Testis (tissue), 2 donors: ENCODE measurements at regions not wholly inside any gene's neighbourhood (a gene's known extent, or its start where the extent isn't known, plus 50 kb on each side); places are given as distances from the start of the nearest gene placed in this dataset.

Experiments
- DNase-seq: peaks from one replicate; pipeline ENCODE4 v3.0.0-alpha.2; 2019
- H3K27ac ChIP-seq, 2 donors: fragments of 200-600 bp; sonication (generic); one replicate each; pipeline ENCODE4 v1.5.1; 2019
- H3K27me3 ChIP-seq: fragments of 200-600 bp; sonication (generic); one replicate; pipeline ENCODE4 v1.5.1; 2019
- H3K36me3 ChIP-seq: fragments of 200-600 bp; sonication (generic); one replicate; pipeline ENCODE4 v1.5.1; 2017; ENCODE audit warnings: low read depth; ENCODE audit errors: missing control alignments
- H3K4me1 ChIP-seq: fragments of 200-600 bp; sonication (generic); one replicate; pipeline ENCODE4 v1.5.1; 2019
- H3K4me3 ChIP-seq, 2 donors: fragments of 200-600 bp; sonication (generic); one replicate each; pipeline ENCODE4 v1.5.1; 2017 to 2019
- H3K9me3 ChIP-seq: fragments of 200-600 bp; sonication (generic); one replicate; pipeline ENCODE4 v1.5.1; 2017
- POLR2A ChIP-seq: fragments of 450-650 bp; IDR thresholded peaks from one replicate; pipeline ENCODE4 v1.6.1; 2017; ENCODE audit warnings: antibody characterized with exemption, mild to moderate bottlenecking, moderate library complexity
- WGBS, 2 donors: methylation state at CpG; one replicate each; pipeline ENCODE4 v1.1.5; 2018; 5-methylcytosine and 5-hydroxymethylcytosine counted together
- intact Hi-C: fragments of 100-400 bp; cut with DNase I; formaldehyde crosslinking; loops from one replicate; pipeline ENCODE4 v1.15.1; 2023; ENCODE audit warnings: low total_unique reads
- TF ChIP-seq, protein P1 (sequence below), 3 experiments: fragments of 450-650 bp in 2 of 3; fragments of 200-600 bp in 1 of 3; sonication (generic) in 1 of 3; IDR thresholded peaks; one replicate each; pipeline ENCODE4 v1.5.1; 2016 to 2019; ENCODE audit warnings: antibody characterized with exemption in 3 of 3, mild to moderate bottlenecking in 2 of 3, moderate library complexity in 1 of 3

DNA sequence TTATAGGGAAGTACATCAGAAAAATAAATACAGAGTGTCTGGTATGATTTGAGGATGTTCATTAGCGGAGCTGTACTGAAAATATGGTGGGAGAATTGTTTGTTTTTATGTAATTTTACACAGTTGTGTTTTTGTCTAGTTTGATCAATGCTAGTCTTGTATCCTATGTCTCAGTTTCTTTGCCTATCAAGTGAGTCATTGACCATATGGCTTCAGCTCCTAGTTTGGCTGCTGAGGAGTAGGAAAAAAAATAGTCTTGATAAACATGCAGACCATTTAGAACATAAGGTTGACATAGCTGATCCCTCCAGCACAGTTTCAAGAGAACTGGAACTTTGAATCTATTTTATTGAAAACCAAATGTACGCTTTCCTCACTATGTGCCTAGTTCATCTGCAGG lies 1292.1 kb upstream of the FLRT2 start:
- WGBS, 2 donors: 84 to 95% methylated on average over 2 of the region's 2 CpGs
- intact Hi-C loops: no loop called here
- H3K27me3 ChIP-seq: no peaks in the 10 kb centered on the region

DNA sequence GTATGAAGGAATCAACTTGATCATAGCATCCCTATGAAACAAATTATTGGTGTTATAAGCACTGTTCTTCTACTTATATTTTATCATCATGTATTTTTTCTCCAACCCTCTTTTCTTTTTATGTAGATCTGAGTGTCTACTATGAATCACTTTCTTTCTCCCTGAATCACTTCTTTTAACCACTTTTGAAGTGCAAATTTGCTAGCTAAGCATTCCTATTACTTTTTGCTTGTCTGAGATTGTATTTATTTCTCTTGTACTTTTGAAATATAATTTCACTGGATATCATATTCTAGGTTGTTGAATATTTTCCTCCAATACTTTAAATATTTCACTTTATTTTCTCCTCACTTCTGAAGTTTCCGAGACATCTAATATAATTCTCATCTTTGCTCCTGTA lies 1282.3 kb upstream of the FLRT2 start:
- H3K9me3 ChIP-seq: no peaks in the 10 kb centered on the region
- H3K27me3 ChIP-seq: no peaks in the 10 kb centered on the region
- no peak for DNase-seq
- H3K4me3 ChIP-seq: no peak overlapping the region
- 92 to 96% methylated on average over 1 of the region's 1 CpG for WGBS, 2 donors
- TF ChIP-seq POLR2A: no peak
- TF ChIP-seq, protein P1, sequence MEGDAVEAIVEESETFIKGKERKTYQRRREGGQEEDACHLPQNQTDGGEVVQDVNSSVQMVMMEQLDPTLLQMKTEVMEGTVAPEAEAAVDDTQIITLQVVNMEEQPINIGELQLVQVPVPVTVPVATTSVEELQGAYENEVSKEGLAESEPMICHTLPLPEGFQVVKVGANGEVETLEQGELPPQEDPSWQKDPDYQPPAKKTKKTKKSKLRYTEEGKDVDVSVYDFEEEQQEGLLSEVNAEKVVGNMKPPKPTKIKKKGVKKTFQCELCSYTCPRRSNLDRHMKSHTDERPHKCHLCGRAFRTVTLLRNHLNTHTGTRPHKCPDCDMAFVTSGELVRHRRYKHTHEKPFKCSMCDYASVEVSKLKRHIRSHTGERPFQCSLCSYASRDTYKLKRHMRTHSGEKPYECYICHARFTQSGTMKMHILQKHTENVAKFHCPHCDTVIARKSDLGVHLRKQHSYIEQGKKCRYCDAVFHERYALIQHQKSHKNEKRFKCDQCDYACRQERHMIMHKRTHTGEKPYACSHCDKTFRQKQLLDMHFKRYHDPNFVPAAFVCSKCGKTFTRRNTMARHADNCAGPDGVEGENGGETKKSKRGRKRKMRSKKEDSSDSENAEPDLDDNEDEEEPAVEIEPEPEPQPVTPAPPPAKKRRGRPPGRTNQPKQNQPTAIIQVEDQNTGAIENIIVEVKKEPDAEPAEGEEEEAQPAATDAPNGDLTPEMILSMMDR (IDR thresholded peaks at IDR 0.05): no peak
- H3K4me1 ChIP-seq: no peaks in the 10 kb centered on the region
- H3K27ac ChIP-seq: no peak overlapping the region
- intact Hi-C loops: no loop called here
- no peaks in the 10 kb centered on the region for H3K36me3 ChIP-seq

More for the DNA sequence above, 1292.1 kb upstream of the FLRT2 start:
- Histone ChIP-seq H3K27ac (no peak overlapping the region), H3K4me1 (no peaks in the 10 kb centered on the region), H3K4me3 (no peak overlapping the region), H3K9me3 (no peaks in the 10 kb centered on the region), H3K36me3 (no peaks in the 10 kb centered on the region)
- no peak for TF ChIP-seq POLR2A
- TF ChIP-seq, protein P1 (IDR thresholded peaks at IDR 0.05): no peak
- DNase-seq: no peak

DNA sequence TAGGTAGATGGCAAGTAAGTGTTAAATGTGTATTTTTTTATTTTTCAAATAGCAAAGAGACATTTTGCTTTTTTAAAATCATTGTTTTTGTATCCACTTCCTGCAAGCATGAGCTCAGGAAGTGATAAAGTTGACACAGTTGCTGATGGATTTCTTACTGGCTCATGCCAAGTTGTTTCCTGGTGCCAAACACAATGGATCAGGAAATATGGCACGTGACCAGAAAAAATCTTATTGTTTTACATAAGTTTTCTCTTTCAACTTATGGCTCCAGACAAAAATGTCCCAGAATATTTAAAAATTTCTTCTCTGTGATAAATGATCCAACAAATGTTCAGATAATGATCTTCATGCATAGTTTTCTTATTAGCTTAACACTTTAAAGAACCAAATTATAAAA lies 1279.1 kb upstream of the FLRT2 start:
- intact Hi-C loops: no loop called here
- Histone ChIP-seq H3K4me3 (no peak overlapping the region), H3K4me1 (no peaks in the 10 kb centered on the region), H3K9me3 (no peaks in the 10 kb centered on the region), H3K27ac (no peak overlapping the region), H3K27me3 (no peaks in the 10 kb centered on the region), H3K36me3 (no peaks in the 10 kb centered on the region)
- WGBS, 2 donors: 45 to 46% methylated on average over 1 of the region's 1 CpG
- TF ChIP-seq POLR2A: no peak
- TF ChIP-seq, protein P1 (IDR thresholded peaks at IDR 0.05): no peak
- no peak for DNase-seq

DNA sequence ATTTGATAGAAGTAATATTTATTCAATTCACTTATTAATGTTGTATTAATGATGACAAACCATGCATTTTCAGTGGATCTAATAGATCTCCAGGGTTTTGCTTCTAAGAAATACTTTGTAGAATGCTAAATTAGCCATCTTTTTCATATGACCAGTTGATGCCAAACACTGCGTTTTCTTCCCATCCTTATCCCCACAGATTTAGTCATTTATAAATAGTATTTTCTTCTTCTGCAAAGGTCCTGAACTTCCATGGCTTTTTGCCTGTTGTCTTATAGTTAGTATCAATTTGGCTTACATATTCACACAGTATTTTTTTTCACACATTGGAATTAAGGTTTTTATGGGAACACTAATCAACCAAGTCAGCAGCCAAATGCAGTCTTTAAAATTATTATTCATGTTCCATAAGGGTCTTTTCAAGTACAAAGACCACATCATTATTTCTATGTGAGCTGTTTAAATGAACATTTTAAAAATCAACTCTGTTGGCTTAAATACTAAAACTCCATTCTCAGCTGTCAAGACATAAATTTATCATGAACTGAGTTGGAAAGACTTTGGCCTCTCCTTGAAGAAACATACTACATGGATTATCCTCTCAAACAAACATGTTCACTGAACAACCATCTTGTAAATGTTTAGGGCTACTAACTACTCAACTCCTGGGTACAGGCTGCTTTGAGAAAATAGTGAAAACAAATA lies 1278.4 kb upstream of the FLRT2 start:
- Histone ChIP-seq H3K4me3 (no peak overlapping the region), H3K9me3 (no peaks in the 10 kb centered on the region), H3K36me3 (no peaks in the 10 kb centered on the region), H3K27me3 (no peaks in the 10 kb centered on the region), H3K27ac (no peak overlapping the region), H3K4me1 (no peaks in the 10 kb centered on the region)
- WGBS, 2 donors: 58 to 71% methylated on average over 1 of the region's 1 CpG
- TF ChIP-seq, protein P1 (IDR thresholded peaks at IDR 0.05): no peak
- no peak for TF ChIP-seq POLR2A
- intact Hi-C loops: no loop called here
- no peak for DNase-seq

DNA sequence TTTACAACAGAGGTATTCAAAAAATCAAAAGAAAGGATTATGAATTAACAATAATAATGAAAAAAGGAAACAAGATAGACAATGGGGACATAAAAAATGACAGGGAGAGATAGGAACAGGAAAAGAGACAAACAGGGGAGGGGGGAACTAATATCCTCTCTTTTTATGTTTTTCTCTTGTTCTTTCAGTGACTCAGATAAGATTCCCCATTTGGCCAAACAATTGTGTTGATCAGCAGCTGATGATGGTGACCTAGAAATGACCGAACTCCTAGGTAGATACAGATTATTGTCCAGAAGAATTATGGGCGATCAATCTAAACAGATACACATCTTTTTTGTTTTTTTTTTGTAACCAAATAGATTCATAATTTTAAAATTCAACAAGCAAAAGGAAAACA lies 1277.2 kb upstream of the FLRT2 start:
- TF ChIP-seq POLR2A: no peak
- TF ChIP-seq, protein P1 (IDR thresholded peaks at IDR 0.05): no peak
- H3K4me1 ChIP-seq: no peaks in the 10 kb centered on the region
- DNase-seq: no peak
- H3K36me3 ChIP-seq: no peaks in the 10 kb centered on the region
- WGBS, 2 donors: 95% methylated on average over 2 of the region's 2 CpGs
- H3K9me3 ChIP-seq: no peaks in the 10 kb centered on the region
- no peak overlapping the region for H3K4me3 ChIP-seq
- H3K27me3 ChIP-seq: no peaks in the 10 kb centered on the region
- no peak overlapping the region for H3K27ac ChIP-seq
- intact Hi-C loops: no loop called here
